ENCODE measurements at regions not wholly inside any gene's neighbourhood (a gene's known extent, or its start where the extent isn't known, plus 50 kb on each side); places are given as distances from the start of the nearest gene placed in this dataset.
"Not testable (repeated sequence)": the region's sequence is repeated elsewhere in the genome, so short reads cannot be mapped to it uniquely, and the experiment has no call there.

- DNase-seq (ENCODE audit: low read depth), result no peak
Observed at GRCh38 chr12:14211947-14212387, 153.5 kb upstream of the ATF7IP start.

GRCh38 chr12:14213542-14213941 is 151.9 kb upstream of the ATF7IP start:
- DNase-seq (ENCODE audit: low read depth), result no peak

GRCh38 chr12:14214495-14214894 is 151.0 kb upstream of the ATF7IP start:
- no peak for DNase-seq (ENCODE audit: low read depth)

GRCh38 chr12:14215949-14216348 is 149.5 kb upstream of the ATF7IP start:
- DNase-seq (ENCODE audit: low read depth), result not testable (repeated sequence)

GRCh38 chr12:14216405-14217294 is 148.8 kb upstream of the ATF7IP start:
- no peak for DNase-seq (ENCODE audit: low read depth)

GRCh38 chr12:14219156-14219555 is 146.3 kb upstream of the ATF7IP start:
- DNase-seq (ENCODE audit: low read depth), result no peak

GRCh38 chr12:14219670-14220069 is 145.8 kb upstream of the ATF7IP start:
- DNase-seq (ENCODE audit: low read depth), result not testable (repeated sequence)

GRCh38 chr12:14225064-14225463 is 140.4 kb upstream of the ATF7IP start:
- no peak for DNase-seq (ENCODE audit: low read depth)

- not testable (repeated sequence) for DNase-seq (ENCODE audit: low read depth)
Observed at GRCh38 chr12:14235176-14235575, 130.3 kb upstream of the ATF7IP start.

- not testable (repeated sequence) for DNase-seq (ENCODE audit: low read depth)
Observed at GRCh38 chr12:14236641-14237040, 128.8 kb upstream of the ATF7IP start.

GRCh38 chr12:14238221-14238792 is 127.2 kb upstream of the ATF7IP start:
- DNase-seq (ENCODE audit: low read depth), result no peak

GRCh38 chr12:14239350-14239934 is 126.0 kb upstream of the ATF7IP start:
- no peak for DNase-seq (ENCODE audit: low read depth)

GRCh38 chr12:14239935-14240872 is 125.3 kb upstream of the ATF7IP start:
- no peak for DNase-seq (ENCODE audit: low read depth)

- DNase-seq (ENCODE audit: low read depth), result no peak
Observed at GRCh38 chr12:14240873-14241220, 124.6 kb upstream of the ATF7IP start.

- not testable (repeated sequence) for DNase-seq (ENCODE audit: low read depth)
Observed at GRCh38 chr12:14242825-14243224, 122.7 kb upstream of the ATF7IP start.

- DNase-seq (ENCODE audit: low read depth), result no peak
Observed at GRCh38 chr12:14243941-14244340, 121.5 kb upstream of the ATF7IP start.

- DNase-seq (ENCODE audit: low read depth), result no peak
Observed at GRCh38 chr12:14244876-14245669, 120.4 kb upstream of the ATF7IP start.

- no peak for DNase-seq (ENCODE audit: low read depth)
Observed at GRCh38 chr12:14247166-14247565, 118.3 kb upstream of the ATF7IP start.

- no peak for DNase-seq (ENCODE audit: low read depth)
Observed at GRCh38 chr12:14249368-14249767, 116.1 kb upstream of the ATF7IP start.

- no peak for DNase-seq (ENCODE audit: low read depth)
Observed at GRCh38 chr12:14252697-14253096, 112.8 kb upstream of the ATF7IP start.

- DNase-seq (ENCODE audit: low read depth), result no peak
Observed at GRCh38 chr12:14253496-14253895, 112.0 kb upstream of the ATF7IP start.

All from activated T-cell treated with anti-CD3 and anti-CD28 coated beads for 24 hours (primary cell).